HepG2 (cell line): ENCODE measurements at regions not wholly inside any gene's neighbourhood (a gene's known extent, or its start where the extent isn't known, plus 50 kb on each side); places are given as distances from the start of the nearest gene placed in this dataset.

Experiments
- ATAC-seq: fragments of 200-7000 bp; cut with Tn5 transposase; 3 replicates; pipeline ENCODE4 v1.9.1; 2020; ENCODE audit warnings: mild to moderate bottlenecking, moderate library complexity
- BruUV-seq: library from RNA; stranded (reverse); fragments of 400-500 nt; replicated peaks from 2 replicates; lab custom pipeline; 2021; lab: Mats Ljungman, UMichigan
- CTCF ChIA-PET: fragments of 300-600 bp; formaldehyde crosslinking; extraction: SDS; loops from one replicate; lab custom pipeline; 2021; ENCODE audit warnings: low total read pairs, inconsistent platforms, low intra/inter-chr PET ratio; lab: Yijun Ruan, JAX
- POLR2A ChIA-PET: fragments of 350-600 bp; sonication (Branson Sonifier 250); formaldehyde crosslinking; loops from one replicate; lab custom pipeline; 2020; ENCODE audit warnings: antibody characterized with exemption, inconsistent platforms; lab: Yijun Ruan, JAX
- DNase-seq: peaks from one replicate; pipeline ENCODE4 v3.0.0-alpha.2; 2015; ENCODE audit warnings: low spot score
- FAIRE-seq: peaks from 3 replicates; lab custom pipeline; 2011; peaks lifted over from hg19 to GRCh38; lab: Jason Lieb, UNC
- H2AFZ ChIP-seq: one replicate; pipeline ENCODE4 v1.6.1; 2011; ENCODE audit warnings: low read length, inconsistent platforms
- H3K27ac ChIP-seq: fragments of 300-600 bp; 3 replicates; pipeline ENCODE4 v1.8.0; 2011; ENCODE audit warnings: mixed run types, mild to moderate bottlenecking, mixed read lengths, low read length, inconsistent platforms; ENCODE audit not compliant: insufficient read depth; ENCODE audit errors: extremely low read length
- H3K27me3 ChIP-seq, 2 experiments: fragments of 200-600 bp in 1 of 2; 2 replicates in 1 of 2; 3 replicates in 1 of 2; pipeline versions ENCODE4 v1.6.0 to v1.8.0; 2011; ENCODE audit warnings: low read length in 2 of 2, mild to moderate bottlenecking in 2 of 2, moderate library complexity in 2 of 2, inconsistent platforms in 1 of 2; ENCODE audit not compliant: insufficient read depth in 2 of 2, control insufficient read depth in 1 of 2
- H3K36me3 ChIP-seq, 2 experiments: fragments of 200-600 bp in 1 of 2; replicated peaks in 1 of 2; 2 replicates in 1 of 2; 3 replicates in 1 of 2; pipeline versions ENCODE4 v1.5.1 to v1.8.0; 2011; ENCODE audit warnings: low read length in 2 of 2, inconsistent platforms in 1 of 2; ENCODE audit not compliant: insufficient read depth in 2 of 2, control insufficient read depth in 1 of 2
- H3K4me1 ChIP-seq: 2 replicates; pipeline ENCODE4 v1.5.1; 2012; ENCODE audit warnings: low read length, inconsistent platforms; ENCODE audit not compliant: insufficient read depth
- H3K4me2 ChIP-seq: 2 replicates; pipeline ENCODE4 v1.6.0; 2011; ENCODE audit warnings: low read depth, low read length, inconsistent platforms
- H3K4me3 ChIP-seq, 3 experiments: fragments of 200-600 bp in 1 of 3; sonication (generic), shearing (Covaris generic) in 1 of 3; replicated peaks in 1 of 3; 2 replicates each; pipeline ENCODE4 v1.5.1; 2011 to 2016; ENCODE audit warnings: low read length in 3 of 3, inconsistent platforms in 2 of 3, low read depth in 2 of 3, mild to moderate bottlenecking in 2 of 3, control low read depth in 1 of 3, mixed read lengths in 1 of 3; ENCODE audit not compliant: insufficient read depth in 1 of 3
- H3K79me2 ChIP-seq: one replicate; pipeline ENCODE4 v1.6.1; 2011; ENCODE audit warnings: low read length, inconsistent platforms; ENCODE audit not compliant: insufficient read depth
- H3K9ac ChIP-seq: 2 replicates; pipeline ENCODE4 v1.6.0; 2011; ENCODE audit warnings: mild to moderate bottlenecking, low read depth, low read length, inconsistent platforms; ENCODE audit not compliant: insufficient read depth
- H3K9me3 ChIP-seq: 2 replicates; pipeline ENCODE4 v1.5.1; 2012; ENCODE audit warnings: mild to moderate bottlenecking, low read length
- H4K20me1 ChIP-seq: 2 replicates; pipeline ENCODE4 v1.6.0; 2011; ENCODE audit warnings: inconsistent platforms, mild to moderate bottlenecking, low read length, moderate library complexity; ENCODE audit not compliant: insufficient read depth
- HNRNPH1 ChIP-seq: fragments of 200-400 bp; formaldehyde crosslinking; optimal IDR thresholded peaks from 2 replicates; pipeline ENCODE3; 2017; ENCODE audit warnings: mild to moderate bottlenecking, low read depth, low read length
- RAD51 ChIP-seq: fragments of 450-650 bp; IDR thresholded peaks from 2 replicates; pipeline ENCODE4 v1.6.1; 2016; ENCODE audit warnings: borderline replicate concordance
- SIX1 ChIP-seq: sonication (generic); formaldehyde crosslinking; IDR thresholded peaks from 2 replicates; pipeline ENCODE4 v1.4.0; 2020; ENCODE audit warnings: missing genetic modification reagents, borderline replicate concordance
- XRCC5 ChIP-seq: fragments of 200-400 bp; formaldehyde crosslinking; optimal IDR thresholded peaks from 2 replicates; pipeline ENCODE3; 2017; ENCODE audit warnings: mild to moderate bottlenecking, low read length
- ZFP1 ChIP-seq: IDR thresholded peaks from 2 replicates; pipeline ENCODE4 v1.6.1; 2016
- ZNF547 ChIP-seq: sonication (generic); formaldehyde crosslinking; IDR thresholded peaks from 2 replicates; pipeline ENCODE4 v1.5.1; 2020; ENCODE audit warnings: mild to moderate bottlenecking, missing genetic modification reagents
- ZNF615 ChIP-seq: sonication (generic); formaldehyde crosslinking; IDR thresholded peaks from 2 replicates; pipeline ENCODE4 v1.5.0; 2020; ENCODE audit warnings: mild to moderate bottlenecking, missing genetic modification reagents, borderline replicate concordance
- ZNF747 ChIP-seq: sonication (generic); formaldehyde crosslinking; IDR thresholded peaks from 2 replicates; pipeline ENCODE4 v1.8.1; 2023; ENCODE audit warnings: missing genetic modification reagents, mild to moderate bottlenecking, borderline replicate concordance
- ZNF83 ChIP-seq: sonication (generic); formaldehyde crosslinking; IDR thresholded peaks from 2 replicates; pipeline ENCODE4 v1.4.0; 2020; ENCODE audit warnings: missing genetic modification reagents, mild to moderate bottlenecking, borderline replicate concordance
- WGBS: methylation state at CpG from one replicate; pipeline ENCODE4 v1.1.6; 2017; ENCODE audit warnings: low lambda C conversion rate; 5-methylcytosine and 5-hydroxymethylcytosine counted together
- in situ Hi-C: cut with HindIII; loops from 2 replicates; pipeline ENCODE4 v1.10.0; 2017; ENCODE audit warnings: low pct_unique_long_range_greater_than_20kb; ENCODE audit not compliant: extremely low pct_ligation_motif_present
- intact Hi-C: fragments of 100-400 bp; cut with micrococcal nuclease; formaldehyde crosslinking; loops from one replicate; pipeline ENCODE4 v1.10.0; 2022; ENCODE audit not compliant: unreplicated experiment
- TF ChIP-seq, protein P1 (sequence below): sonication (generic); formaldehyde crosslinking; IDR thresholded peaks from 2 replicates; pipeline ENCODE4 v1.4.0; 2020; ENCODE audit warnings: missing genetic modification reagents, borderline replicate concordance

DNA sequence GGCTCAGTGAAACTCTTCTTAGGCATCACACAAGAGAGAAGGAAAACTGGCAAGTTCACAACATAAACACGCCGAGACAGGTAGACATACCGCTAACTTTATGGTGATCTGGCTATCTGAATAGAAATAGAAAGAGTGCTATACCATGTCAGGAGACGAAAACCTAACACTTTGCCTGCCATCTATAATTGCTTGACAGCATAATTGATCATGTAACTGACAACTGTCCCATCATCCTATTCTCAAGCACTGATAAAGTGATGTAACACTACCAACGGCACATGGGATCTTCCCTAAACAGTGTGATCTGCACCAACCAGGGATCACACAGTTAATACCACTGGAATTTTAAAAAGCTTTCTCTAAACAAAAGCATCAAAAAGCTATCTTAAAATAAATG lies 270.9 kb upstream of the NSMCE3 start:
- ChIA-PET POLR2A (no interaction called here), CTCF (no interaction called here)
- Histone ChIP-seq H4K20me1 (no peaks in the 10 kb centered on the region), H3K9me3 (no peaks in the 10 kb centered on the region), H3K4me1 (no peaks in the 10 kb centered on the region), H3K9ac (no peak overlapping the region), H3K27ac (no peak overlapping the region), H3K36me3 (no peaks in the 10 kb centered on the region), H3K79me2 (no peaks in the 10 kb centered on the region), H3K27me3 (peaks cover 0 to 19% of the 10 kb centered on the region in 2 experiments; a peak in 4 of 5 replicates), H2AFZ (no peak overlapping the region), H3K4me3 (no peak overlapping the region), H3K4me2 (no peak overlapping the region)
- FAIRE-seq (no peak), ATAC-seq (no peak), DNase-seq (no peak)
- no TSS peak for BruUV-seq
- intact Hi-C loops = no loop called here
- 2% methylated on average over 5 of the region's 5 CpGs for WGBS
- in situ Hi-C loops = no loop called here
- no peak for TF ChIP-seq ZNF615
- TF ChIP-seq SIX1 (CRISPR knock-in tag) = no peak
- no peak for TF ChIP-seq RAD51
- no peak for TF ChIP-seq ZFP1
- TF ChIP-seq ZNF547 (CRISPR knock-in tag) = no peak
- TF ChIP-seq, protein P1, sequence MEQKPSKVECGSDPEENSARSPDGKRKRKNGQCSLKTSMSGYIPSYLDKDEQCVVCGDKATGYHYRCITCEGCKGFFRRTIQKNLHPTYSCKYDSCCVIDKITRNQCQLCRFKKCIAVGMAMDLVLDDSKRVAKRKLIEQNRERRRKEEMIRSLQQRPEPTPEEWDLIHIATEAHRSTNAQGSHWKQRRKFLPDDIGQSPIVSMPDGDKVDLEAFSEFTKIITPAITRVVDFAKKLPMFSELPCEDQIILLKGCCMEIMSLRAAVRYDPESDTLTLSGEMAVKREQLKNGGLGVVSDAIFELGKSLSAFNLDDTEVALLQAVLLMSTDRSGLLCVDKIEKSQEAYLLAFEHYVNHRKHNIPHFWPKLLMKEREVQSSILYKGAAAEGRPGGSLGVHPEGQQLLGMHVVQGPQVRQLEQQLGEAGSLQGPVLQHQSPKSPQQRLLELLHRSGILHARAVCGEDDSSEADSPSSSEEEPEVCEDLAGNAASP (CRISPR knock-in tag) = no peak
- no peak for TF ChIP-seq HNRNPH1
- no peak for TF ChIP-seq ZNF83 (CRISPR knock-in tag)
- TF ChIP-seq XRCC5 = no peak
- no peak for TF ChIP-seq ZNF747 (CRISPR knock-in tag)
